Aorta (tissue), 5 donors: ENCODE measurements at regions not wholly inside any gene's neighbourhood (a gene's known extent, or its start where the extent isn't known, plus 50 kb on each side); places are given as distances from the start of the nearest gene placed in this dataset.

Source experiments
- ATAC-seq: fragments of 200-7000 bp; cut with Tn5 transposase; one replicate; pipeline ENCODE4 v1.9.1; 2022; ENCODE audit warnings: moderate library complexity; ENCODE audit not compliant: low FRiP score
- DNase-seq, 2 donors: peaks; one replicate each; pipeline ENCODE4 v3.0.0-alpha.2; 2020
- H3K27ac ChIP-seq, 2 donors: one replicate each; pipeline ENCODE4 v1.5.1; 2013; ENCODE audit warnings: low read length in 2 of 2, mild to moderate bottlenecking in 2 of 2, moderate library complexity in 2 of 2, control low read depth in 1 of 2, inconsistent platforms in 1 of 2, low read depth in 1 of 2
- H3K27me3 ChIP-seq, 2 donors: one replicate each; pipeline ENCODE4 v1.6.1; 2013; ENCODE audit warnings: control low read depth in 1 of 2, low read length in 1 of 2, mild to moderate bottlenecking in 1 of 2, moderate library complexity in 1 of 2; ENCODE audit not compliant: insufficient read depth in 2 of 2, control insufficient read depth in 1 of 2
- H3K36me3 ChIP-seq, 2 donors: one replicate each; pipeline ENCODE4 v1.6.1; 2013; ENCODE audit warnings: control low read depth in 1 of 2, low read length in 1 of 2, mild to moderate bottlenecking in 1 of 2; ENCODE audit not compliant: insufficient read depth in 2 of 2, control insufficient read depth in 1 of 2
- H3K4me1 ChIP-seq, 2 donors: one replicate each; pipeline ENCODE4 v1.6.1; 2013; ENCODE audit warnings: low read length in 2 of 2, control low read depth in 1 of 2, mild to moderate bottlenecking in 1 of 2, moderate library complexity in 1 of 2; ENCODE audit not compliant: insufficient read depth in 2 of 2, control insufficient read depth in 1 of 2
- H3K4me3 ChIP-seq, 2 donors: one replicate each; pipeline ENCODE4 v1.5.1; 2013; ENCODE audit warnings: low read length in 2 of 2, control low read depth in 1 of 2, mild to moderate bottlenecking in 1 of 2
- H3K9me3 ChIP-seq: one replicate; pipeline ENCODE4 v1.6.1; 2013; ENCODE audit warnings: mild to moderate bottlenecking, low read length; ENCODE audit not compliant: control insufficient read depth
- WGBS, 2 donors: extraction: QIAGEN DNeasy Blood & Tissue Kit; methylation state at CpG; one replicate each; pipeline ENCODE4 v1.1.7; 2013; 5-methylcytosine and 5-hydroxymethylcytosine counted together
- intact Hi-C, 2 donors: fragments of 100-400 bp; cut with DNase I; formaldehyde crosslinking; loops; one replicate each; pipeline versions ENCODE4 v1.14.2 to v1.15.0; 2022
- donor health status: healthy with polysubstance abuse.
- donor health status: Bipolar disorder and iron deficiency.
- donor health status: DM: no; HTN: no; CAD: no.
- donor health status: DM: no; HTN: no; CAD: no.
- donor health status: DM: yes; HTN: yes; CAD: no.

- 70 to 88% methylated on average over 1 of the region's 1 CpG for WGBS, 2 donors
- no peak overlapping the region for H3K27ac ChIP-seq
- no peak overlapping the region for H3K4me3 ChIP-seq
- no peaks in the 10 kb centered on the region for H3K36me3 ChIP-seq
- no peaks in the 10 kb centered on the region for H3K4me1 ChIP-seq
- no peaks in the 10 kb centered on the region for H3K9me3 ChIP-seq
- ATAC-seq (no peak), DNase-seq (no peak)
- intact Hi-C loops, result no loop called here
- no peaks in the 10 kb centered on the region for H3K27me3 ChIP-seq
Observed at GRCh38 chr10:2462581-2462980, 604.8 kb upstream of the PFKP start.

GRCh38 chr10:2460812-2461211 lies 606.5 kb upstream of the PFKP start:
- ATAC-seq (no peak), DNase-seq (no peak)
- Histone ChIP-seq H3K27ac (no peak overlapping the region), H3K36me3 (no peaks in the 10 kb centered on the region), H3K9me3 (no peaks in the 10 kb centered on the region), H3K4me1 (no peaks in the 10 kb centered on the region), H3K27me3 (no peaks in the 10 kb centered on the region), H3K4me3 (no peak overlapping the region)
- 63 to 69% methylated on average over 1 of the region's 1 CpG for WGBS, 2 donors
- intact Hi-C loops, result no loop called here

DNA sequence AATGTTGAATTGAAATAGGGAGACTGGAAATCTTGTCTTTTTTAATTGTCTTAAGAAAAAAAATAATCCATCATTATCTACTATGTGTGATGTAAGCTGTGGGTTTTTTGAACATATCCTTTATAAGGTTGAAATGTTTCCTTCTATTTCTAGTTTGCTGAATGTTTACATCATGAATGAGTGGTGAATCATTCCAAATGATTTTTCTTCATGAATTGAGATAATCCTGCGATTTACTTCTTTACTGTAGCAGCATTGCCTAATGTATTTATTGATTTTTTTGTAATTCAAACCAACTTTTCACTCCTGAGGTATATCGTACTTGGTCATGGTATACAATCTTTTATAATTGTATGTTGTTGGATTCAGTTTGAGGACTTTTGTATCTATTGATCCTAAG lies 607.6 kb upstream of the PFKP start:
- ATAC-seq (no peak), DNase-seq (no peak)
- Histone ChIP-seq H3K9me3 (no peaks in the 10 kb centered on the region), H3K4me1 (no peaks in the 10 kb centered on the region), H3K27ac (no peak overlapping the region), H3K36me3 (no peaks in the 10 kb centered on the region), H3K4me3 (no peak overlapping the region), H3K27me3 (no peaks in the 10 kb centered on the region)
- intact Hi-C loops, result no loop called here
- 78 to 80% methylated on average over 2 of the region's 2 CpGs for WGBS, 2 donors

GRCh38 chr10:2456834-2457233 lies 610.5 kb upstream of the PFKP start:
- Histone ChIP-seq H3K4me1 (no peaks in the 10 kb centered on the region), H3K9me3 (peaks cover 2% of the 10 kb centered on the region), H3K27ac (no peak overlapping the region), H3K36me3 (no peaks in the 10 kb centered on the region), H3K4me3 (no peak overlapping the region), H3K27me3 (no peaks in the 10 kb centered on the region)
- intact Hi-C loops, result no loop called here
- 62 to 65% methylated on average over 7 of the region's 7 CpGs for WGBS, 2 donors
- DNase-seq (no peak), ATAC-seq (no peak)

- no peak overlapping the region for H3K27ac ChIP-seq
- 19 to 31% methylated on average over 10 of the region's 10 CpGs for WGBS, 2 donors
- H3K4me1 ChIP-seq, result no peaks in the 10 kb centered on the region
- ATAC-seq, result no peak
- intact Hi-C loops, result no loop called here
- no peaks in the 10 kb centered on the region for H3K27me3 ChIP-seq
- peaks cover 2% of the 10 kb centered on the region for H3K9me3 ChIP-seq
- DNase-seq, result no peak
- H3K4me3 ChIP-seq, result no peak overlapping the region
- H3K36me3 ChIP-seq, result no peaks in the 10 kb centered on the region
Observed at GRCh38 chr10:2445370-2445769, 622.0 kb upstream of the PFKP start.

DNA sequence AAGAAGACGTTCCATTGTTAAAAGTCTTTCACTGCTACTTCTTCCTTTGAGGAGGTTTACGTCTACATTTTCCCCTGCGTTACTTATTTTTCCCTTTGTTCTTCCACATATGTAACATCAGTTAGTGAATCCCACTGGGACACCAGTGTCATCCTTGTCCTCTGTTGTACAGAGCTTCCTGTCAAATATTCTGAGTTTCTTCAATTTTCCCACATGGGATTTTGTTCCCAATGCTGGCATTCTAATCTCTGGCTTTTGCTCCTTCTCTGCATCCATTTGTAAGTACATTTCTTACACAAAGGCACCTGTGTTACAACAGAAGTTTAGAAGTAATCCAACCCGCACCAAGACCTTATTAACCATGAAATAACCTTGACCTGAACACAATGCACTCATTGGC lies 627.4 kb upstream of the PFKP start:
- no peak overlapping the region for H3K27ac ChIP-seq
- H3K36me3 ChIP-seq, result no peaks in the 10 kb centered on the region
- H3K27me3 ChIP-seq, result peaks cover 0 to 4% of the 10 kb centered on the region in 2 donors
- intact Hi-C loops, result no loop called here
- ATAC-seq (no peak), DNase-seq (no peak)
- peaks cover 2% of the 10 kb centered on the region for H3K9me3 ChIP-seq
- no peaks in the 10 kb centered on the region for H3K4me1 ChIP-seq
- 66 to 74% methylated on average over 4 of the region's 4 CpGs for WGBS, 2 donors
- no peak overlapping the region for H3K4me3 ChIP-seq

- no peak overlapping the region for H3K27ac ChIP-seq
- intact Hi-C loops, result no loop called here
- no peak for ATAC-seq
- no peak overlapping the region for H3K4me3 ChIP-seq
- 61 to 63% methylated on average over 8 of the region's 8 CpGs for WGBS, 2 donors
- H3K4me1 ChIP-seq, result no peaks in the 10 kb centered on the region
- peaks cover 0 to 4% of the 10 kb centered on the region in 2 donors for H3K27me3 ChIP-seq
- DNase-seq, result no peak
- peaks cover 2% of the 10 kb centered on the region for H3K9me3 ChIP-seq
- no peaks in the 10 kb centered on the region for H3K36me3 ChIP-seq
Observed at GRCh38 chr10:2439000-2439399, 628.3 kb upstream of the PFKP start.

DNA sequence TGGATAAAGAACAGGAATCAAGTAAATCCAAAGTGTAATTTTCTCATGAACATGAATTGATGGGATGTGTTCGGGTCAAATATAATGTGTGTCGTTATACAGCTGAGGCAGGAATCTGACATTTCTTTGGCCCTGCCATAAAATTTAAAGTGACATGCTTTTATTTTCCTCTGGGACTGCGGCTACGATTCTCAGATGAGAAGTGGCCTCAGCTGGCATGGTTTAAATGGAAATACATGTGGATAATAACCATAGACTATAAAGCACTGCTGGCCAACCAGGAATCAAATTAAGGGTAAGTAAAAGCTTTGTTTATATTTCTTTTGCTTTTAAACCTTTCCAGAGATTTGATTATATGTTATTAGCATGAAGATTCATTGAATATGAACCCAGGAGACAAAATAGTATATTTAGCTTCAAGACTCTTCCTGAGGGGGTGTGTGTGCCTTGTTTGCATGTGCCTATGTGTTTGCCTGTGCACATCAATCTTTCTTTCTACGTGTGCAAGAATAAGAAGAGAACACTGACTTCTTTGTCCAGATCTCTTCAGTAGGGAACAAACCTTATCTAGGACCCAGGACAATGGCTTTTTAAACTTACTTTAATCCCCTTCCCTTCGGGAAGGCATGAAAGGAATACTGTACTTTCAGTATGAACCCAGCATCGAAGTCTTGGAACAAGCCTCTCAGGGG lies 629.0 kb upstream of the PFKP start:
- intact Hi-C loops, result no loop called here
- Histone ChIP-seq H3K4me1 (no peaks in the 10 kb centered on the region), H3K4me3 (no peak overlapping the region), H3K27me3 (peaks cover 0 to 4% of the 10 kb centered on the region in 2 donors), H3K9me3 (peaks cover 2% of the 10 kb centered on the region), H3K27ac (no peak overlapping the region), H3K36me3 (no peaks in the 10 kb centered on the region)
- 32% methylated on average over 7 of the region's 7 CpGs for WGBS, 2 donors
- DNase-seq (no peak), ATAC-seq (no peak)

DNA sequence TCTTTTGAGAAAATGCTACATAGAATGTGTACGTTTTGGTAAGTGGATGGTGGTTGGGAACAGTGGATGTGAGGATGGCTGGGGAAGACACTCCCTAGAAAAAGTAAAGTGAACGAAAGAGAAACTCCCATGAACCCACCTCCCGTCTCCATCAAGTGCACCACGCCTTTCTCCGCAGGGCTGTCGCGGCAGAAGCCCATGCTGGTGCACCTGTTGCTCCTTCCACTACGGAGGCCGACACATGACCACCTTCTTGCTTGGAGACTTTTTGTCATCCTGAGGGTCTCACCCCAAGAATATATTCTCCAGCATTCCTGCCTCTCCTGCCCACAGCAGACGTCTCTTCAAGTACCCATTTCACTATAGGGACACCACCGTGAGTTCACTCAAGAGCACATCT lies 630.4 kb upstream of the PFKP start:
- H3K36me3 ChIP-seq, result no peaks in the 10 kb centered on the region
- no peaks in the 10 kb centered on the region for H3K4me1 ChIP-seq
- ATAC-seq (no peak), DNase-seq (no peak)
- 89% methylated on average over 11 of the region's 11 CpGs for WGBS, 2 donors
- H3K27ac ChIP-seq, result no peak overlapping the region
- H3K27me3 ChIP-seq, result peaks cover 0 to 4% of the 10 kb centered on the region in 2 donors
- H3K9me3 ChIP-seq, result peaks cover 2% of the 10 kb centered on the region
- no peak overlapping the region for H3K4me3 ChIP-seq
- intact Hi-C loops, result no loop called here
